ENCODE measurements at regions not wholly inside any gene's neighbourhood (a gene's known extent, or its start where the extent isn't known, plus 50 kb on each side); places are given as distances from the start of the nearest gene placed in this dataset.

DNA sequence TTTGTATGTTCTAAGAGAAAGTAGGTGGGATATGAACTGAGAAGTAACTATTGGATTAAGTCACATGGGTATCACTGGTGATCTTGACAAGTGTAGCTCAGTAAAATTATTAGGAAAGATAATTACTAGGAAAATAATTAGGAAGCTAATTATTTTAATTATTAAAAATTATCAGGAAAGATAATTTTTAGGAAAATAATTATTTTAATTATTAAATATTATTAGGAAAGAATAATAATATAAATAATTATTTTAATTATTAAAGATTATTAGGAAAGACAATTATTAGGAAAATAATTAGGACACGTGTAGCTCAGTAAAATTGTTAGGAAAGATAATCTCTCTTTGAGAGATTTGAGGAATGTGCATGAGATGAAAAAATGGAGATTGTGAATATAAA is 623.4 kb upstream of the PIK3C3 start:
- TF ChIP-seq RFX5 (IDR thresholded peaks at IDR 0.05; ENCODE audit: borderline replicate concordance, low read depth, low read length) (no peak), SIN3A (conservative IDR thresholded peaks at IDR 0.05 in 1 of 2, IDR thresholded peaks at IDR 0.05 in 1 of 2; ENCODE audit: low read depth in 1 of 2, low read length in 2 of 2) (no peak), JUND (IDR thresholded peaks at IDR 0.05; ENCODE audit: low read length) (no peak), SP4 (IDR thresholded peaks at IDR 0.05; ENCODE audit: low read length) (no peak), ASH2L (IDR thresholded peaks at IDR 0.05; ENCODE audit: low read length) (no peak), CREB1 (IDR thresholded peaks at IDR 0.05) (no peak), EZH2 (IDR thresholded peaks at IDR 0.05; ENCODE audit: low read depth, low read length, severe bottlenecking) (no peak), KDM1A (IDR thresholded peaks at IDR 0.05; ENCODE audit: borderline replicate concordance, low read length) (no peak)
- TF ChIP-seq, protein P1, sequence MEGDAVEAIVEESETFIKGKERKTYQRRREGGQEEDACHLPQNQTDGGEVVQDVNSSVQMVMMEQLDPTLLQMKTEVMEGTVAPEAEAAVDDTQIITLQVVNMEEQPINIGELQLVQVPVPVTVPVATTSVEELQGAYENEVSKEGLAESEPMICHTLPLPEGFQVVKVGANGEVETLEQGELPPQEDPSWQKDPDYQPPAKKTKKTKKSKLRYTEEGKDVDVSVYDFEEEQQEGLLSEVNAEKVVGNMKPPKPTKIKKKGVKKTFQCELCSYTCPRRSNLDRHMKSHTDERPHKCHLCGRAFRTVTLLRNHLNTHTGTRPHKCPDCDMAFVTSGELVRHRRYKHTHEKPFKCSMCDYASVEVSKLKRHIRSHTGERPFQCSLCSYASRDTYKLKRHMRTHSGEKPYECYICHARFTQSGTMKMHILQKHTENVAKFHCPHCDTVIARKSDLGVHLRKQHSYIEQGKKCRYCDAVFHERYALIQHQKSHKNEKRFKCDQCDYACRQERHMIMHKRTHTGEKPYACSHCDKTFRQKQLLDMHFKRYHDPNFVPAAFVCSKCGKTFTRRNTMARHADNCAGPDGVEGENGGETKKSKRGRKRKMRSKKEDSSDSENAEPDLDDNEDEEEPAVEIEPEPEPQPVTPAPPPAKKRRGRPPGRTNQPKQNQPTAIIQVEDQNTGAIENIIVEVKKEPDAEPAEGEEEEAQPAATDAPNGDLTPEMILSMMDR (IDR thresholded peaks at IDR 0.05; ENCODE audit: control extremely low read depth in 1 of 3, insufficient read depth in 1 of 3, low read depth in 1 of 3, low read length in 3 of 3) = no peak

All from H1 (cell line).